H9 (cell line): ENCODE measurements at regions not wholly inside any gene's neighbourhood (a gene's known extent, or its start where the extent isn't known, plus 50 kb on each side); places are given as distances from the start of the nearest gene placed in this dataset.

Experiments
- DNase-seq: peaks from one replicate; pipeline ENCODE4 v3.0.0-alpha.2; 2017
- H2AFZ ChIP-seq: one replicate; pipeline ENCODE4 v1.6.1; 2013; ENCODE audit warnings: mild to moderate bottlenecking, low read length, control low read depth, moderate library complexity
- H2AK5ac ChIP-seq: 2 replicates; pipeline ENCODE4 v1.6.1; 2013; ENCODE audit warnings: low read length, control low read depth, mixed read lengths; ENCODE audit not compliant: insufficient read length
- H2BK120ac ChIP-seq: one replicate; pipeline ENCODE4 v1.6.1; 2013; ENCODE audit warnings: low read depth, mild to moderate bottlenecking, low read length, control low read depth, inconsistent platforms; ENCODE audit not compliant: poor library complexity, severe bottlenecking
- H2BK12ac ChIP-seq: 2 replicates; pipeline ENCODE4 v1.6.1; 2013; ENCODE audit warnings: low read length, control low read depth, mixed read lengths, low read depth; ENCODE audit not compliant: insufficient read length
- H2BK15ac ChIP-seq: 2 replicates; pipeline ENCODE4 v1.6.1; 2013; ENCODE audit warnings: low read depth, low read length, control low read depth
- H2BK20ac ChIP-seq: one replicate; pipeline ENCODE4 v1.6.1; 2013; ENCODE audit warnings: low read depth, mild to moderate bottlenecking, low read length, control low read depth, inconsistent platforms; ENCODE audit not compliant: poor library complexity, severe bottlenecking
- H2BK5ac ChIP-seq: 2 replicates; pipeline ENCODE4 v1.6.1; 2013; ENCODE audit warnings: low read length, control low read depth, mixed read lengths; ENCODE audit not compliant: insufficient read length
- H3K14ac ChIP-seq: 2 replicates; pipeline ENCODE4 v1.6.1; 2013; ENCODE audit warnings: low read length, control low read depth; ENCODE audit not compliant: insufficient read depth
- H3K18ac ChIP-seq: 2 replicates; pipeline ENCODE4 v1.6.1; 2013; ENCODE audit warnings: low read depth, mild to moderate bottlenecking, mixed read lengths, low read length, control low read depth; ENCODE audit not compliant: insufficient read length
- H3K23ac ChIP-seq: 2 replicates; pipeline ENCODE4 v1.6.1; 2013; ENCODE audit warnings: low read length, control low read depth, mixed read lengths, low read depth; ENCODE audit not compliant: insufficient read length
- H3K23me2 ChIP-seq: 2 replicates; pipeline ENCODE4 v1.6.1; 2013; ENCODE audit warnings: low read depth, mild to moderate bottlenecking, mixed read lengths, low read length, control low read depth; ENCODE audit not compliant: insufficient read length, poor library complexity, severe bottlenecking
- H3K27ac ChIP-seq: 2 replicates; pipeline ENCODE4 v1.5.1; 2013; ENCODE audit warnings: low read length, control low read depth, mixed read lengths, low read depth; ENCODE audit not compliant: insufficient read length
- H3K27me3 ChIP-seq: 2 replicates; pipeline ENCODE4 v1.6.1; 2013; ENCODE audit warnings: low read length, control low read depth, inconsistent platforms; ENCODE audit not compliant: insufficient read depth
- H3K4ac ChIP-seq: 2 replicates; pipeline ENCODE4 v1.6.1; 2013; ENCODE audit warnings: low read depth, mild to moderate bottlenecking, control low read depth, inconsistent platforms, low read length, moderate library complexity
- H3K4me1 ChIP-seq: 2 replicates; pipeline ENCODE4 v1.6.1; 2013; ENCODE audit warnings: low read length, control low read depth, inconsistent platforms; ENCODE audit not compliant: insufficient read depth
- H3K4me2 ChIP-seq: 2 replicates; pipeline ENCODE4 v1.6.1; 2013; ENCODE audit warnings: low read length, control low read depth, mixed read lengths; ENCODE audit not compliant: insufficient read length, insufficient read depth
- H3K56ac ChIP-seq: 2 replicates; pipeline ENCODE4 v1.6.1; 2013; ENCODE audit warnings: low read depth, mild to moderate bottlenecking, mixed read lengths, low read length, control low read depth; ENCODE audit not compliant: insufficient read length
- H3K79me1 ChIP-seq: 2 replicates; pipeline ENCODE4 v1.6.1; 2013; ENCODE audit warnings: low read depth, mild to moderate bottlenecking, moderate library complexity, low read length, control low read depth, inconsistent platforms; ENCODE audit not compliant: insufficient read depth, poor library complexity, severe bottlenecking
- H3K79me2 ChIP-seq: 2 replicates; pipeline ENCODE4 v1.6.1; 2013; ENCODE audit warnings: low read length, control low read depth, inconsistent platforms; ENCODE audit not compliant: insufficient read depth
- H3K9ac ChIP-seq: 2 replicates; pipeline ENCODE4 v1.6.1; 2013; ENCODE audit warnings: low read length, control low read depth, mixed read lengths; ENCODE audit not compliant: insufficient read length; ENCODE audit errors: extremely low read depth
- H3K9me3 ChIP-seq: one replicate; pipeline ENCODE4 v1.6.1; 2013; ENCODE audit warnings: low read depth, low read length, inconsistent platforms; ENCODE audit not compliant: control insufficient read depth
- H3T11ph ChIP-seq: one replicate; pipeline ENCODE4 v1.6.1; 2013; ENCODE audit warnings: mild to moderate bottlenecking, low read length, control low read depth, inconsistent platforms
- H4K20me1 ChIP-seq: one replicate; pipeline ENCODE4 v1.6.1; 2013; ENCODE audit not compliant: control insufficient read depth, insufficient read length, insufficient read depth
- H4K5ac ChIP-seq: 2 replicates; pipeline ENCODE4 v1.6.1; 2013; ENCODE audit warnings: low read depth, mild to moderate bottlenecking, mixed read lengths, low read length, control low read depth; ENCODE audit not compliant: insufficient read length
- H4K8ac ChIP-seq: replicated peaks from 2 replicates; pipeline ENCODE4 v1.6.1; 2013; ENCODE audit warnings: low read length, control low read depth, mixed read lengths, low read depth; ENCODE audit not compliant: insufficient read length
- H4K91ac ChIP-seq: 2 replicates; pipeline ENCODE4 v1.6.1; 2013; ENCODE audit warnings: low read depth, mild to moderate bottlenecking, moderate library complexity, mixed read lengths, low read length, control low read depth; ENCODE audit not compliant: insufficient read length
- H3K27ac Mint-ChIP-seq, 3 experiments: 2 replicates in 2 of 3; 3 replicates in 1 of 3; pipeline ENCODE4 v1.8.0; 2020 to 2021; ENCODE audit warnings: mixed read lengths in 3 of 3, mild to moderate bottlenecking in 1 of 3, moderate library complexity in 1 of 3
- H3K27me3 Mint-ChIP-seq: 2 replicates; pipeline ENCODE4 v1.8.0; 2021; ENCODE audit warnings: low read depth, mild to moderate bottlenecking, moderate library complexity, mixed read lengths
- H3K36me3 Mint-ChIP-seq, 3 experiments: 2 replicates in 2 of 3; 3 replicates in 1 of 3; pipeline ENCODE4 v1.8.0; 2020 to 2021; ENCODE audit warnings: low read depth in 3 of 3, mixed read lengths in 3 of 3; ENCODE audit not compliant: insufficient read depth in 1 of 3
- H3K4me1 Mint-ChIP-seq, 2 experiments: 2 replicates each; pipeline ENCODE4 v1.8.0; 2020; ENCODE audit warnings: mixed read lengths in 2 of 2
- H3K4me3 Mint-ChIP-seq, 2 experiments: 2 replicates in 1 of 2; 3 replicates in 1 of 2; pipeline ENCODE4 v1.8.0; 2020 to 2021; ENCODE audit warnings: mild to moderate bottlenecking in 2 of 2, mixed read lengths in 2 of 2, moderate library complexity in 1 of 2
- H3K9me3 Mint-ChIP-seq, 2 experiments: 2 replicates in 1 of 2; 3 replicates in 1 of 2; pipeline ENCODE4 v1.8.0; 2020; ENCODE audit warnings: mild to moderate bottlenecking in 2 of 2, mixed read lengths in 2 of 2, moderate library complexity in 1 of 2
- CTCF ChIP-seq: fragments of 200-600 bp; sonication (generic); conservative IDR thresholded peaks from 3 replicates; pipeline ENCODE4 v1.8.0; 2021; ENCODE audit warnings: antibody characterized with exemption, mild to moderate bottlenecking
- WGBS: extraction: QIAGEN DNeasy Blood & Tissue Kit; methylation state at CpG from one replicate; pipeline ENCODE4 v1.1.7; 2013; ENCODE audit warnings: missing lambda C conversion rate, low lambda C conversion rate, mixed read lengths; ENCODE audit not compliant: insufficient read length; ENCODE audit errors: extremely low coverage; 5-methylcytosine and 5-hydroxymethylcytosine counted together

DNA sequence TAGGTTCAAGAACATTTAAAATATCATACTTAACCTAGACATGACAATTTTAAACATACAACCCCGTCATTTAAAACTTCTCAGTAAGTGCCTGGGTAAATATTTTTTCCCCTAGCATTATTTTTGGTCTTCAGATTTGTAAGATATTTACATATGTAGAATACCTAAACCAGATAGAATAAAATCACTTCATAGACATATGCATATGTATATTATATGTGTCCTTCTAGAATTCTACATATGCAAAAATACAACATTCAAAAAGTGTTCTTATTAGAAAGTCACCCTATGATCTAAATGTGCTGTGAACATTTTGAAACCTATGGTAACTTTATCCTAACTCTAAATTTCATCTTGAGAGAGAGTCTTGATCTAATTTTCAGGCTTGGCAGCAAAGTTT lies 1467.0 kb upstream of the B3GALT2 start:
- no CpG with 5 or more reads among the region's 1 CpG for WGBS

More for the DNA sequence above, 1467.0 kb upstream of the B3GALT2 start:
- no peak overlapping the region for H3K23ac ChIP-seq
- H3K4me1 ChIP-seq, result no peaks in the 10 kb centered on the region
- no peaks in the 10 kb centered on the region for H3K9me3 Mint-ChIP-seq
- no peaks in the 10 kb centered on the region for H3K79me1 ChIP-seq
- no peaks in the 10 kb centered on the region for H3K23me2 ChIP-seq
- H3K27me3 ChIP-seq, result no peaks in the 10 kb centered on the region
- H3K36me3 Mint-ChIP-seq, result no peaks in the 10 kb centered on the region
- H3K56ac ChIP-seq, result no peak overlapping the region
- H4K5ac ChIP-seq, result no peak overlapping the region
- no peak overlapping the region for H3K4me3 Mint-ChIP-seq
- no peak overlapping the region for H2AFZ ChIP-seq
- H2BK20ac ChIP-seq, result no peak overlapping the region
- no peak overlapping the region for H2AK5ac ChIP-seq
- no peak overlapping the region for H3K4ac ChIP-seq
- no peaks in the 10 kb centered on the region for H3K79me2 ChIP-seq
- H3K9me3 ChIP-seq, result no peaks in the 10 kb centered on the region
- TF ChIP-seq CTCF, result no peak
- no peak overlapping the region for H2BK5ac ChIP-seq
- no peaks in the 10 kb centered on the region for H4K20me1 ChIP-seq
- no peak overlapping the region for H3K27ac ChIP-seq
- no peak overlapping the region for H3K4me2 ChIP-seq
- no peak overlapping the region for H2BK120ac ChIP-seq
- DNase-seq, result no peak
- H3K18ac ChIP-seq, result no peak overlapping the region
- no peak overlapping the region for H3K27ac Mint-ChIP-seq
- H3K14ac ChIP-seq, result no peak overlapping the region
- no peak overlapping the region for H2BK15ac ChIP-seq
- no peak overlapping the region for H4K91ac ChIP-seq
- no peak overlapping the region for H3K9ac ChIP-seq
- H3T11ph ChIP-seq, result no peak overlapping the region
- no peak overlapping the region for H2BK12ac ChIP-seq
- no peak overlapping the region for H4K8ac ChIP-seq
- no peaks in the 10 kb centered on the region for H3K4me1 Mint-ChIP-seq
- H3K27me3 Mint-ChIP-seq, result no peaks in the 10 kb centered on the region
